WTC11 (cell line): ENCODE measurements at regions not wholly inside any gene's neighbourhood (a gene's known extent, or its start where the extent isn't known, plus 50 kb on each side); places are given as distances from the start of the nearest gene placed in this dataset.

Source experiments
- AFF4 ChIP-seq: sonication (generic); formaldehyde crosslinking; IDR thresholded peaks from 2 replicates; pipeline ENCODE4 v1.8.1; 2023; ENCODE audit warnings: mild to moderate bottlenecking, missing genetic modification reagents, borderline replicate concordance
- ATF1 ChIP-seq: sonication (generic); formaldehyde crosslinking; IDR thresholded peaks from 2 replicates; pipeline ENCODE4 v1.8.1; 2023; ENCODE audit warnings: mild to moderate bottlenecking, moderate library complexity, missing genetic modification reagents
- ELF4 ChIP-seq: sonication (generic); formaldehyde crosslinking; IDR thresholded peaks from 2 replicates; pipeline ENCODE4 v1.8.1; 2022; ENCODE audit warnings: low read depth, mild to moderate bottlenecking, moderate library complexity, missing genetic modification reagents
- IRF2 ChIP-seq: sonication (generic); formaldehyde crosslinking; IDR thresholded peaks from 2 replicates; pipeline ENCODE4 v1.8.0; 2022; ENCODE audit warnings: low read depth, missing genetic modification reagents, borderline replicate concordance
- KAT7 ChIP-seq: sonication (generic); formaldehyde crosslinking; IDR thresholded peaks from 2 replicates; pipeline ENCODE4 v1.8.1; 2023; ENCODE audit warnings: missing genetic modification reagents, mild to moderate bottlenecking, borderline replicate concordance
- MLX ChIP-seq: sonication (generic); formaldehyde crosslinking; IDR thresholded peaks from 2 replicates; pipeline ENCODE4 v1.8.1; 2023; ENCODE audit warnings: mild to moderate bottlenecking, missing genetic modification reagents, moderate library complexity
- NFYB ChIP-seq: sonication (generic); formaldehyde crosslinking; conservative IDR thresholded peaks from 2 replicates; pipeline ENCODE4 v1.8.0; 2022; ENCODE audit warnings: low read depth, missing genetic modification reagents
- STAT6 ChIP-seq: sonication (generic); formaldehyde crosslinking; conservative IDR thresholded peaks from 2 replicates; pipeline ENCODE4 v1.8.1; 2023; ENCODE audit warnings: mild to moderate bottlenecking, low read depth, missing genetic modification reagents, moderate library complexity
- ZNF121 ChIP-seq: sonication (generic); formaldehyde crosslinking; IDR thresholded peaks from 2 replicates; pipeline ENCODE4 v1.8.0; 2023; ENCODE audit warnings: missing genetic modification reagents
- ZNF423 ChIP-seq: fragments of 250-450 bp; sonication (Bioruptor Pico); IDR thresholded peaks from 2 replicates; pipeline ENCODE4 v2.1.2; 2022; ENCODE audit warnings: mild to moderate bottlenecking, moderate library complexity
- TF ChIP-seq, protein P1 (sequence below): fragments of 200-600 bp; IDR thresholded peaks from 2 replicates; pipeline ENCODE4 v1.8.0; 2022; ENCODE audit warnings: antibody characterized with exemption
- TF ChIP-seq, protein P2 (sequence below): sonication (generic); formaldehyde crosslinking; IDR thresholded peaks from 2 replicates; pipeline ENCODE4 v1.8.0; 2023; ENCODE audit warnings: missing genetic modification reagents, mild to moderate bottlenecking, borderline replicate concordance
- TF ChIP-seq, protein P3 (sequence below): sonication (generic); formaldehyde crosslinking; IDR thresholded peaks from 2 replicates; pipeline ENCODE4 v1.8.1; 2022; ENCODE audit warnings: mild to moderate bottlenecking, missing genetic modification reagents, moderate library complexity, borderline replicate concordance
- TF ChIP-seq, protein P4 (sequence below): fragments of 250-450 bp; sonication (Bioruptor Pico); IDR thresholded peaks from 2 replicates; pipeline ENCODE4 v1.8.0; 2021; ENCODE audit warnings: mild to moderate bottlenecking

- no peak for TF ChIP-seq ATF1
- TF ChIP-seq, protein P1, sequence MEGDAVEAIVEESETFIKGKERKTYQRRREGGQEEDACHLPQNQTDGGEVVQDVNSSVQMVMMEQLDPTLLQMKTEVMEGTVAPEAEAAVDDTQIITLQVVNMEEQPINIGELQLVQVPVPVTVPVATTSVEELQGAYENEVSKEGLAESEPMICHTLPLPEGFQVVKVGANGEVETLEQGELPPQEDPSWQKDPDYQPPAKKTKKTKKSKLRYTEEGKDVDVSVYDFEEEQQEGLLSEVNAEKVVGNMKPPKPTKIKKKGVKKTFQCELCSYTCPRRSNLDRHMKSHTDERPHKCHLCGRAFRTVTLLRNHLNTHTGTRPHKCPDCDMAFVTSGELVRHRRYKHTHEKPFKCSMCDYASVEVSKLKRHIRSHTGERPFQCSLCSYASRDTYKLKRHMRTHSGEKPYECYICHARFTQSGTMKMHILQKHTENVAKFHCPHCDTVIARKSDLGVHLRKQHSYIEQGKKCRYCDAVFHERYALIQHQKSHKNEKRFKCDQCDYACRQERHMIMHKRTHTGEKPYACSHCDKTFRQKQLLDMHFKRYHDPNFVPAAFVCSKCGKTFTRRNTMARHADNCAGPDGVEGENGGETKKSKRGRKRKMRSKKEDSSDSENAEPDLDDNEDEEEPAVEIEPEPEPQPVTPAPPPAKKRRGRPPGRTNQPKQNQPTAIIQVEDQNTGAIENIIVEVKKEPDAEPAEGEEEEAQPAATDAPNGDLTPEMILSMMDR = no peak
- no peak for TF ChIP-seq ELF4 (CRISPR knock-in tag)
- TF ChIP-seq NFYB = no peak
- TF ChIP-seq, protein P2, sequence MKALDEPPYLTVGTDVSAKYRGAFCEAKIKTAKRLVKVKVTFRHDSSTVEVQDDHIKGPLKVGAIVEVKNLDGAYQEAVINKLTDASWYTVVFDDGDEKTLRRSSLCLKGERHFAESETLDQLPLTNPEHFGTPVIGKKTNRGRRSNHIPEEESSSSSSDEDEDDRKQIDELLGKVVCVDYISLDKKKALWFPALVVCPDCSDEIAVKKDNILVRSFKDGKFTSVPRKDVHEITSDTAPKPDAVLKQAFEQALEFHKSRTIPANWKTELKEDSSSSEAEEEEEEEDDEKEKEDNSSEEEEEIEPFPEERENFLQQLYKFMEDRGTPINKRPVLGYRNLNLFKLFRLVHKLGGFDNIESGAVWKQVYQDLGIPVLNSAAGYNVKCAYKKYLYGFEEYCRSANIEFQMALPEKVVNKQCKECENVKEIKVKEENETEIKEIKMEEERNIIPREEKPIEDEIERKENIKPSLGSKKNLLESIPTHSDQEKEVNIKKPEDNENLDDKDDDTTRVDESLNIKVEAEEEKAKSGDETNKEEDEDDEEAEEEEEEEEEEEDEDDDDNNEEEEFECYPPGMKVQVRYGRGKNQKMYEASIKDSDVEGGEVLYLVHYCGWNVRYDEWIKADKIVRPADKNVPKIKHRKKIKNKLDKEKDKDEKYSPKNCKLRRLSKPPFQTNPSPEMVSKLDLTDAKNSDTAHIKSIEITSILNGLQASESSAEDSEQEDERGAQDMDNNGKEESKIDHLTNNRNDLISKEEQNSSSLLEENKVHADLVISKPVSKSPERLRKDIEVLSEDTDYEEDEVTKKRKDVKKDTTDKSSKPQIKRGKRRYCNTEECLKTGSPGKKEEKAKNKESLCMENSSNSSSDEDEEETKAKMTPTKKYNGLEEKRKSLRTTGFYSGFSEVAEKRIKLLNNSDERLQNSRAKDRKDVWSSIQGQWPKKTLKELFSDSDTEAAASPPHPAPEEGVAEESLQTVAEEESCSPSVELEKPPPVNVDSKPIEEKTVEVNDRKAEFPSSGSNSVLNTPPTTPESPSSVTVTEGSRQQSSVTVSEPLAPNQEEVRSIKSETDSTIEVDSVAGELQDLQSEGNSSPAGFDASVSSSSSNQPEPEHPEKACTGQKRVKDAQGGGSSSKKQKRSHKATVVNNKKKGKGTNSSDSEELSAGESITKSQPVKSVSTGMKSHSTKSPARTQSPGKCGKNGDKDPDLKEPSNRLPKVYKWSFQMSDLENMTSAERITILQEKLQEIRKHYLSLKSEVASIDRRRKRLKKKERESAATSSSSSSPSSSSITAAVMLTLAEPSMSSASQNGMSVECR (CRISPR knock-in tag) = no peak
- TF ChIP-seq, protein P3, sequence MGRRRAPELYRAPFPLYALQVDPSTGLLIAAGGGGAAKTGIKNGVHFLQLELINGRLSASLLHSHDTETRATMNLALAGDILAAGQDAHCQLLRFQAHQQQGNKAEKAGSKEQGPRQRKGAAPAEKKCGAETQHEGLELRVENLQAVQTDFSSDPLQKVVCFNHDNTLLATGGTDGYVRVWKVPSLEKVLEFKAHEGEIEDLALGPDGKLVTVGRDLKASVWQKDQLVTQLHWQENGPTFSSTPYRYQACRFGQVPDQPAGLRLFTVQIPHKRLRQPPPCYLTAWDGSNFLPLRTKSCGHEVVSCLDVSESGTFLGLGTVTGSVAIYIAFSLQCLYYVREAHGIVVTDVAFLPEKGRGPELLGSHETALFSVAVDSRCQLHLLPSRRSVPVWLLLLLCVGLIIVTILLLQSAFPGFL (CRISPR knock-in tag) = no peak
- no peak for TF ChIP-seq ZNF423 (CRISPR knock-in tag)
- no peak for TF ChIP-seq ZNF121 (CRISPR knock-in tag)
- no peak for TF ChIP-seq KAT7 (CRISPR knock-in tag)
- TF ChIP-seq, protein P4, sequence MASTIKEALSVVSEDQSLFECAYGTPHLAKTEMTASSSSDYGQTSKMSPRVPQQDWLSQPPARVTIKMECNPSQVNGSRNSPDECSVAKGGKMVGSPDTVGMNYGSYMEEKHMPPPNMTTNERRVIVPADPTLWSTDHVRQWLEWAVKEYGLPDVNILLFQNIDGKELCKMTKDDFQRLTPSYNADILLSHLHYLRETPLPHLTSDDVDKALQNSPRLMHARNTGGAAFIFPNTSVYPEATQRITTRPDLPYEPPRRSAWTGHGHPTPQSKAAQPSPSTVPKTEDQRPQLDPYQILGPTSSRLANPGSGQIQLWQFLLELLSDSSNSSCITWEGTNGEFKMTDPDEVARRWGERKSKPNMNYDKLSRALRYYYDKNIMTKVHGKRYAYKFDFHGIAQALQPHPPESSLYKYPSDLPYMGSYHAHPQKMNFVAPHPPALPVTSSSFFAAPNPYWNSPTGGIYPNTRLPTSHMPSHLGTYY (CRISPR knock-in tag) = no peak
- TF ChIP-seq STAT6 (CRISPR knock-in tag) = no peak
- TF ChIP-seq MLX = no peak
- no peak for TF ChIP-seq AFF4 (CRISPR knock-in tag)
- TF ChIP-seq IRF2 = no peak
Measured at GRCh38 chr4:41413670-41414411, 124.1 kb upstream of the LIMCH1 start.
